ENCODE measurements at regions not wholly inside any gene's neighbourhood (a gene's known extent, or its start where the extent isn't known, plus 50 kb on each side); places are given as distances from the start of the nearest gene placed in this dataset.

- no peak overlapping the region for H3K9ac ChIP-seq (ENCODE audit: low read length)
- no peaks in the 10 kb centered on the region for H3K9me3 ChIP-seq (ENCODE audit: low read length)
- H3K36me3 ChIP-seq (ENCODE audit: insufficient read depth, low read length) = no peaks in the 10 kb centered on the region
- H3K27ac ChIP-seq (ENCODE audit: low read depth, low read length) = no peak overlapping the region
- no peaks in the 10 kb centered on the region for H3K27me3 ChIP-seq (ENCODE audit: control insufficient read depth in 1 of 2, insufficient read depth in 2 of 2, low read length in 2 of 2)
- no peak overlapping the region for H3K4me3 ChIP-seq (ENCODE audit: low read depth in 1 of 2, low read length in 2 of 2)
- peaks cover 20% of the 10 kb centered on the region for H3K4me1 ChIP-seq (ENCODE audit: insufficient read depth, low read length)
These were observed 368.4 kb downstream of the MAN2A1 start for GRCh38 chr5:110058175-110058574.

- no peak overlapping the region for H3K9ac ChIP-seq (ENCODE audit: low read length)
- H3K4me1 ChIP-seq (ENCODE audit: insufficient read depth, low read length) = no peaks in the 10 kb centered on the region
- H3K9me3 ChIP-seq (ENCODE audit: low read length) = no peaks in the 10 kb centered on the region
- no peak overlapping the region for H3K4me3 ChIP-seq (ENCODE audit: low read depth in 1 of 2, low read length in 2 of 2)
- no peaks in the 10 kb centered on the region for H3K27me3 ChIP-seq (ENCODE audit: control insufficient read depth in 1 of 2, insufficient read depth in 2 of 2, low read length in 2 of 2)
- H3K27ac ChIP-seq (ENCODE audit: low read depth, low read length) = no peak overlapping the region
- H3K36me3 ChIP-seq (ENCODE audit: insufficient read depth, low read length) = no peaks in the 10 kb centered on the region
These were observed 372.5 kb downstream of the MAN2A1 start for GRCh38 chr5:110062246-110062645.

DNA sequence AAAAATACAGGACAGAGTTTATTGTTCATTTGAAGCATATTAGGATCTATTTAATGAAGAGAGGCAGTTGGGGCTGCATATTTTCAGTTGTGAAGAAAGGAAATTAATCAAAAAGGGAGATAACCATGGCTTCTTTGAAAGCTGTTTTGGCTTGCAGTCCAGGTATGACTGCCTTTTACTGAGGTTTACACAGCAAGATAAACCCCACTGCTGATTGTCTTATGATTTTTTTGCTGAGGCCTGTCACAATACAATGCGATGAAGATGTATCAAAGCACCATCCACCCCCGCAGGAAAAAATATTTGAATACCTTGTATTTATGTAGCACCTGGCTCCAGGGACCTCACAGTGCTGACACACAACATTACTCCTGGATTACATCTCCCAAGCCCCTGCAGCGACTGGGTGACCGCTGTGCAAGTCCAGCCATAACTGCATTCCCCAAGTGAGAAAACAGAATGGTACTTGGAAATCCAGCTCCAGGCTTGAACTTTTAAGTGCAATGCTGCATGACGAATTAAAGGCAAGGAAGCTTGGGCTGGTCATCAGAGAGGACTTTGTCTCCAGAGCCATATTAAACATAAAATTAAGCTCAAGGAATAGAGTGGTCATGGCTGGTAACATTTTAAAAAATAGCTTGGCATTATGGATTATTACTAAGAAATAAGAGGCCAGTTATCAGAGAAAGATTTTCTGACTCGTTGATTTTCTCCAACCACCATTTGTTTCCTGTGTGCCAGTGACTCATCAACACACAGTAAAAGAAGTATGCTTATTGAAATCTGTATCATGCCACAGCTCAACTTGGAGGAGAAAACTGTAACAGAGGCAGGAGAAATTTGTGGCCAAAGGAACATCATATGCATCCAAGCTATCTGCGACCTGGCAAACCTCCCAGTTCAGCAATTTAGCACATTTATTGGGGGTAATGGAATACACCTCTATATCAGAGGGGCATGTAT, 374.2 kb downstream of the MAN2A1 start:
- no peaks in the 10 kb centered on the region for H3K27me3 ChIP-seq (ENCODE audit: control insufficient read depth in 1 of 2, insufficient read depth in 2 of 2, low read length in 2 of 2)
- no peaks in the 10 kb centered on the region for H3K9me3 ChIP-seq (ENCODE audit: low read length)
- no peak overlapping the region for H3K9ac ChIP-seq (ENCODE audit: low read length)
- H3K4me3 ChIP-seq (ENCODE audit: low read depth in 1 of 2, low read length in 2 of 2) = no peak overlapping the region
- no peaks in the 10 kb centered on the region for H3K36me3 ChIP-seq (ENCODE audit: insufficient read depth, low read length)
- no peaks in the 10 kb centered on the region for H3K4me1 ChIP-seq (ENCODE audit: insufficient read depth, low read length)
- no peak overlapping the region for H3K27ac ChIP-seq (ENCODE audit: low read depth, low read length)

DNA sequence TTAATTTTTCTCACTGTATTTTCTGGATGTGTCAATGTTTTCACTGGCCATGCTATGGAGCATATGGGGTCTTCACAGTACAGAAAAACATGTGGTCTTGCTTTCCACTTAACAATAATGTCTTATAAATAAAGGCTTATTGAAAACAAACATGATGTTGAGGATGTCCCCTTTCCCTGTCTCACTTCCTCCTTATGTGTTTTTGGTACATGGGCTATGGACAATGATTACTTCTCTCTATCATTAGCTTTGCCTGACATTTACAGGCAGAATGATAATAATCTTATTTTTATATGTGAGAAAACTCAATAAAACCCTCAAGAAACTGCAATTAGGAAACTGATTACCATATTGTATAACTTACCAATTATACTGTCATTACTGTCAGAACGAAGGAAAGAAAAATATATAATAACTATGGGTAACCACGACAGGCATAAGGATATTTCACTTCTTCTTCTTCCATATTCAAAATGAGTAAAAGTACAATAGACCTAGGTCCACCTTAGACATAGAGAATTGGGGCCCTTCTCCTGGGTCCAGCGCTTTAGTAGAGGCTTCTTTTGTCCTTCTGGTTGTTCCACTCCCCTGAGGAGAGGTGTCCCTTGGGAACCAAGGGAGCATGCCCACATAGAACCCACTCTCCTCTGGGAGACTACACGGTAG, 375.0 kb downstream of the MAN2A1 start:
- H3K9me3 ChIP-seq (ENCODE audit: low read length) = no peaks in the 10 kb centered on the region
- no peak overlapping the region for H3K9ac ChIP-seq (ENCODE audit: low read length)
- no peaks in the 10 kb centered on the region for H3K27me3 ChIP-seq (ENCODE audit: control insufficient read depth in 1 of 2, insufficient read depth in 2 of 2, low read length in 2 of 2)
- no peak overlapping the region for H3K4me3 ChIP-seq (ENCODE audit: low read depth in 1 of 2, low read length in 2 of 2)
- H3K4me1 ChIP-seq (ENCODE audit: insufficient read depth, low read length) = no peaks in the 10 kb centered on the region
- H3K36me3 ChIP-seq (ENCODE audit: insufficient read depth, low read length) = no peaks in the 10 kb centered on the region
- no peak overlapping the region for H3K27ac ChIP-seq (ENCODE audit: low read depth, low read length)

DNA sequence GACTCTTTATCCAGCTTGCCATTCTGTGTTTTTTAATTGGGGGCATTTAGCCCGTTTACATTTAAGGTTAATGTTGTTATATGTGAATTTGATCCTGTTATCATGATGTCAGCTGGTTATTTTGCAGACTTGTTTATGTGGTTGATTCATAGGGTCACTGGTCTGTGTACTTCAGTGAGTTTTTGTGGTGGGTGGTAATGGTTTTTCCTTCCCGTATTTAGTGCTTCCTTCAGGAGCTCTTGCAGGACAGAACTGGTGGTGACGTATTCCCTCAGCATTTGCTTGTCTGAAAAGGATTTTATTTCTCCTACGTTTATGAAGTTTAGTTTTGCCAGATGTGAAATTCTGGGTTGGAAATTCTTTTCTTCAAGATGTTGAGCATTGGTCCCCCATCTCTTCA, 381.1 kb downstream of the MAN2A1 start:
- no peak overlapping the region for H3K4me3 ChIP-seq (ENCODE audit: low read depth in 1 of 2, low read length in 2 of 2)
- no peaks in the 10 kb centered on the region for H3K36me3 ChIP-seq (ENCODE audit: insufficient read depth, low read length)
- no peaks in the 10 kb centered on the region for H3K9me3 ChIP-seq (ENCODE audit: low read length)
- H3K27ac ChIP-seq (ENCODE audit: low read depth, low read length) = no peak overlapping the region
- H3K27me3 ChIP-seq (ENCODE audit: control insufficient read depth in 1 of 2, insufficient read depth in 2 of 2, low read length in 2 of 2) = no peaks in the 10 kb centered on the region
- no peaks in the 10 kb centered on the region for H3K4me1 ChIP-seq (ENCODE audit: insufficient read depth, low read length)
- H3K9ac ChIP-seq (ENCODE audit: low read length) = no peak overlapping the region

DNA sequence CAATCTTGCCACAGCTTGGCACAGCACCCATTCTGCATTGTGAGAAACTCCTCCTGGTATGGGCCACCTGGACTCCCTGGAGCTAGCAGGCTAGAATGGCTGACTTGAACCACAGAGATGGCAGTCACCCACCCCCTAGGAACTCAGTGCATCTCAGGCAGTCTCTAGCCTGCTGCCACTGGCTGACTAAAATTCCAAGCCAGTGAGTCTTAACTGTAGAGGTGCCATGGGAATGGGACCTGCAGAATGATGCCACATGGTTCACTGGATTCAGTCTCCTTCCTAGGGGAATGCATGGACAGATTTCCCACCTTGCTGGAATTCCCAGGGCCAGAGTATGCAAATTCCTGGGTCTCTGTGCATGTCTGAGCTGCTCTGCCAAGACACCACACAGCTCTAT, 382.9 kb downstream of the MAN2A1 start:
- Histone ChIP-seq H3K9ac (ENCODE audit: low read length) (no peak overlapping the region), H3K9me3 (ENCODE audit: low read length) (no peaks in the 10 kb centered on the region), H3K4me1 (ENCODE audit: insufficient read depth, low read length) (no peaks in the 10 kb centered on the region)

GRCh38 chr5:110073534-110073933, 383.8 kb downstream of the MAN2A1 start:
- H3K9me3 ChIP-seq (ENCODE audit: low read length) = no peaks in the 10 kb centered on the region

More for the DNA sequence above, 382.9 kb downstream of the MAN2A1 start:
- Histone ChIP-seq H3K4me3 (ENCODE audit: low read depth in 1 of 2, low read length in 2 of 2) (no peak overlapping the region), H3K27me3 (ENCODE audit: control insufficient read depth in 1 of 2, insufficient read depth in 2 of 2, low read length in 2 of 2) (no peaks in the 10 kb centered on the region), H3K36me3 (ENCODE audit: insufficient read depth, low read length) (no peaks in the 10 kb centered on the region), H3K27ac (ENCODE audit: low read depth, low read length) (no peak overlapping the region)

GRCh38 chr5:110075656-110076055, 385.9 kb downstream of the MAN2A1 start:
- no peak overlapping the region for H3K27ac ChIP-seq (ENCODE audit: low read depth, low read length)
- no peaks in the 10 kb centered on the region for H3K9me3 ChIP-seq (ENCODE audit: low read length)
- H3K4me3 ChIP-seq (ENCODE audit: low read depth in 1 of 2, low read length in 2 of 2) = no peak overlapping the region
- H3K4me1 ChIP-seq (ENCODE audit: insufficient read depth, low read length) = no peaks in the 10 kb centered on the region
- no peaks in the 10 kb centered on the region for H3K27me3 ChIP-seq (ENCODE audit: control insufficient read depth in 1 of 2, insufficient read depth in 2 of 2, low read length in 2 of 2)
- H3K9ac ChIP-seq (ENCODE audit: low read length) = no peak overlapping the region
- no peaks in the 10 kb centered on the region for H3K36me3 ChIP-seq (ENCODE audit: insufficient read depth, low read length)

More at GRCh38 chr5:110073534-110073933, 383.8 kb downstream of the MAN2A1 start:
- Histone ChIP-seq H3K27me3 (ENCODE audit: control insufficient read depth in 1 of 2, insufficient read depth in 2 of 2, low read length in 2 of 2) (no peaks in the 10 kb centered on the region), H3K9ac (ENCODE audit: low read length) (no peak overlapping the region), H3K4me3 (ENCODE audit: low read depth in 1 of 2, low read length in 2 of 2) (no peak overlapping the region), H3K4me1 (ENCODE audit: insufficient read depth, low read length) (no peaks in the 10 kb centered on the region), H3K27ac (ENCODE audit: low read depth, low read length) (no peak overlapping the region), H3K36me3 (ENCODE audit: insufficient read depth, low read length) (no peaks in the 10 kb centered on the region)

DNA sequence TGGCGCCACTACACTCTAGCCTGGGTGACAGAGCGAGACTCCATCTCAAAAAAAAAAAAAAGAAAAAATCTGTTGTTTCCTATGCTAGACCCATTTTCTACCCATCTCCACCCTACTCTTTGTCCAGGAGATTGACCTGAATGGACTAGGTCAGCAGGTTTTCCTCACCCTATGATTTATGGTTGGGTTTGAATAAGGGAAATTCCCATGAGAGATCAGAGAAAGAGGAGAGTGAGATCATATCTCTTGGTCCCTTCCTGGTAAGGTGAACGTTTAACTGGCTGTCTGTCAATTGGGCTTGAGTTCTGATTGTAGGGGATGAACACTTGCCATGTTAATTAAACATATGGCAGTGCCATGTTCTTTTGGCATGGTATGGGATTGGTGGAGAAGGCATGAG, 387.4 kb downstream of the MAN2A1 start:
- Histone ChIP-seq H3K36me3 (ENCODE audit: insufficient read depth, low read length) (no peaks in the 10 kb centered on the region), H3K9me3 (ENCODE audit: low read length) (no peaks in the 10 kb centered on the region), H3K4me3 (ENCODE audit: low read depth in 1 of 2, low read length in 2 of 2) (no peak overlapping the region), H3K27me3 (ENCODE audit: control insufficient read depth in 1 of 2, insufficient read depth in 2 of 2, low read length in 2 of 2) (no peaks in the 10 kb centered on the region), H3K4me1 (ENCODE audit: insufficient read depth, low read length) (no peaks in the 10 kb centered on the region), H3K27ac (ENCODE audit: low read depth, low read length) (no peak overlapping the region), H3K9ac (ENCODE audit: low read length) (no peak overlapping the region)

DNA sequence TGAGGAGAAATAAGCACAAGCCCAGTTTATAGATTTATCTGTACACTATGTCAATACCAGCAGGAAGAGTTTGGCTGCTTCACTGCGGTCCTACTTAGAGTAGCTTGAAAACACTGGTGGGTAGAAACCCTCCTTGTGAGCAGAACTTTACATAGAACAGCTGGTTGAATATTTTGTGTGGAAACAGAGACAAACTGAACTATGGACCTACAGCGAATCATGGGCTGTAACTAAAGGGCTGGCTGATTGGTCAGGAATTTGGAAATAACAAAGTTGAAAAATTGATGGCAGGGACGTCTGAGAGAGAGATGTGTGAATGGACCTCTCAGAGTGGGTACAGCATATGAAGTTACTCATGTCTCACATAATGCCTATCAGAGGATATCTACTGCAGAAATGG, 392.5 kb downstream of the MAN2A1 start:
- Histone ChIP-seq H3K9ac (ENCODE audit: low read length) (no peak overlapping the region), H3K27ac (ENCODE audit: low read depth, low read length) (no peak overlapping the region), H3K4me3 (ENCODE audit: low read depth in 1 of 2, low read length in 2 of 2) (no peak overlapping the region), H3K36me3 (ENCODE audit: insufficient read depth, low read length) (no peaks in the 10 kb centered on the region), H3K4me1 (ENCODE audit: insufficient read depth, low read length) (peaks cover 5% of the 10 kb centered on the region), H3K27me3 (ENCODE audit: control insufficient read depth in 1 of 2, insufficient read depth in 2 of 2, low read length in 2 of 2) (no peaks in the 10 kb centered on the region), H3K9me3 (ENCODE audit: low read length) (no peaks in the 10 kb centered on the region)

GRCh38 chr5:110082863-110083262, 393.1 kb downstream of the MAN2A1 start:
- Histone ChIP-seq H3K36me3 (ENCODE audit: insufficient read depth, low read length) (no peaks in the 10 kb centered on the region), H3K4me1 (ENCODE audit: insufficient read depth, low read length) (peaks cover 5% of the 10 kb centered on the region), H3K9ac (ENCODE audit: low read length) (no peak overlapping the region), H3K27me3 (ENCODE audit: control insufficient read depth in 1 of 2, insufficient read depth in 2 of 2, low read length in 2 of 2) (no peaks in the 10 kb centered on the region), H3K9me3 (ENCODE audit: low read length) (no peaks in the 10 kb centered on the region), H3K27ac (ENCODE audit: low read depth, low read length) (no peak overlapping the region), H3K4me3 (ENCODE audit: low read depth in 1 of 2, low read length in 2 of 2) (no peak overlapping the region)

Measured in muscle layer of colon (tissue), 2 donors.